RWPE1 (cell line): ENCODE measurements at regions not wholly inside any gene's neighbourhood (a gene's known extent, or its start where the extent isn't known, plus 50 kb on each side); places are given as distances from the start of the nearest gene placed in this dataset.
A peak's percentile ranks its signal among the peaks of the same experiment; 100 is the strongest.

Source experiments
- CTCF ChIA-PET: fragments of 350-600 bp; sonication (Branson Sonifier 250); formaldehyde crosslinking; extraction: SDS; loops from one replicate; lab custom pipeline; 2021; lab: Yijun Ruan, JAX
- POLR2A ChIA-PET: fragments of 400-600 bp; formaldehyde crosslinking; extraction: SDS; loops from one replicate; lab custom pipeline; 2020; ENCODE audit warnings: antibody characterized with exemption; ENCODE audit not compliant: low non-redundant PET; lab: Yijun Ruan, JAX
- DNase-seq: peaks from one replicate; pipeline ENCODE4 v3.0.0; 2012; ENCODE audit warnings: low spot score
- H3K27ac ChIP-seq: fragments of 450-650 bp; 2 replicates; pipeline ENCODE4 v1.5.1; 2017
- TF ChIP-seq, protein P1 (sequence below): fragments of 450-650 bp; conservative IDR thresholded peaks from 2 replicates; pipeline ENCODE4 v1.5.1; 2017; ENCODE audit warnings: low read depth, mild to moderate bottlenecking

GRCh38 chr7:121486590-121486989, 90.5 kb upstream of the FAM3C start:
- TF ChIP-seq, protein P1, sequence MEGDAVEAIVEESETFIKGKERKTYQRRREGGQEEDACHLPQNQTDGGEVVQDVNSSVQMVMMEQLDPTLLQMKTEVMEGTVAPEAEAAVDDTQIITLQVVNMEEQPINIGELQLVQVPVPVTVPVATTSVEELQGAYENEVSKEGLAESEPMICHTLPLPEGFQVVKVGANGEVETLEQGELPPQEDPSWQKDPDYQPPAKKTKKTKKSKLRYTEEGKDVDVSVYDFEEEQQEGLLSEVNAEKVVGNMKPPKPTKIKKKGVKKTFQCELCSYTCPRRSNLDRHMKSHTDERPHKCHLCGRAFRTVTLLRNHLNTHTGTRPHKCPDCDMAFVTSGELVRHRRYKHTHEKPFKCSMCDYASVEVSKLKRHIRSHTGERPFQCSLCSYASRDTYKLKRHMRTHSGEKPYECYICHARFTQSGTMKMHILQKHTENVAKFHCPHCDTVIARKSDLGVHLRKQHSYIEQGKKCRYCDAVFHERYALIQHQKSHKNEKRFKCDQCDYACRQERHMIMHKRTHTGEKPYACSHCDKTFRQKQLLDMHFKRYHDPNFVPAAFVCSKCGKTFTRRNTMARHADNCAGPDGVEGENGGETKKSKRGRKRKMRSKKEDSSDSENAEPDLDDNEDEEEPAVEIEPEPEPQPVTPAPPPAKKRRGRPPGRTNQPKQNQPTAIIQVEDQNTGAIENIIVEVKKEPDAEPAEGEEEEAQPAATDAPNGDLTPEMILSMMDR: no peak
- POLR2A ChIA-PET: interaction anchor here (0.5 kb wide), 1 partner anchor 352 kb away, joined by 3 read pairs; no protein-coding TSS in a partner anchor

DNA sequence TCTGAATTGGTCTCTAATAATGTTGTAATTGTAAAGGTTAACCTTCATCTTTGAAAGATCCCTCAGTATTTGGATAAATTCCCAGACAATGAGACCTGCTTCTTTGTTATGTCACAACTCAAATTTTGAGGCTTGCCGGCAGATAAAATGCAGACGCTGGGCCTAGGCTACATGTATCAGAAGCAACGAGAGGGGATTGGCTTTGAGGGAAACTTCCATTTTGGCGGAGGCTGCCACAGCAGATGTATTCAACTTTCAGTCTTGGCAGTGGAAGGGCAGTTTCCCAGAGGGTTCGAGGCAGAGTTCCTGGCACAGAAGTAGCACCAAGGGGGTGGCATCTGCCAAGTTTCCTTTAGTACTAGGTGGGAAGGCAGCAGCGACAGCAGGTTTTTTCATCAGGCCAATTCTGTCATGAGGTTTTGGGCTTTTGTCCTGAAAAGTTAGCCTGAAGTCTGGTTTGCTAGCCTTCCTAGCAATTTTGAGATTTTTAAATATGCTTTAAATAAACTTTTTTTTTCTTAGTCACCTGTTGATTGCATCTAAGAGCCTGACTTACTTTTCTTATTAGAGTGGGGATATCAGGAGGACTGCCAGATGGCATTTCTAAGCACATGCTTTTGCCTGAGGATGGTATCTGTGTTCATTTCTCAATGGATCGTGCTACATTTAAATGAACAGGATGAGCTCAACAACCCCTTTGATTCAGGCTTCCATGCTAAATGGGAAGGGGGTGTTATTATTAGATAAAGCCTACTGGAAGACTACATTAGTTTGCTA, 89.5 kb upstream of the FAM3C start:
- POLR2A ChIA-PET: interaction anchor here (0.5 kb wide), 1 partner anchor 351 kb away, joined by 3 read pairs; no protein-coding TSS in a partner anchor

More at GRCh38 chr7:121486590-121486989, 90.5 kb upstream of the FAM3C start:
- H3K27ac ChIP-seq: no peak overlapping the region
- CTCF ChIA-PET: no interaction called here
- DNase-seq: no peak

DNA sequence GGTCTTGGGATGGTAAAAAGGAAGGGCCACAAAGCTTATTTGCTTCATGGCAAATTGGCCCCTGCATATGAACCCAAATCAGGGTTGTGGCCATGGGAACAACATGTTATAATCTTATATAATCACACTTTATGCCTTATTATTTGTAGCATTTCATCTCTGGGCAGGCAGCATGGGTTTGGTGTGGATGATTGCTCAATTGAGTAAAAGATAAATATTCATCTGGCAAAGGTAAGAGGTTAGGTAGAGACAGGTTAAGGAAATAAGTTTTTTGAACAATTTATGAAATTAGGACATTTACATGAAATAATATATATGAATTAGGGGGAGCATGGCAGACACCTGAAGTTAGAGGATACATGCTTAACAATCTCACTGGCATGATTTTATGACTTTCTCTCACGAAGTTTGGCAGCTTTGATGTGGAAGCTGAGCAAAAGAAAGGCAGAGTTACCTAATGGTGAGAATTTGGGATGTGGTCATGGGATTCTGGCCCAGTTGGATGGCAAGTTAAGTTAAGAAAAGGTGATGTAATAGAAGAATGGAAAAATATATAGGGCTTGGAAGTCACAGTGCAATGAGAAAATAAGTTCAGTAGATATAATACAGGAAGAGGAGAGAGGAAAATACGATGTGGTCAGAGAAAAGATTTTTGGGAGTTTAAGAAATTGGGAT, 88.1 kb upstream of the FAM3C start:
- ChIA-PET POLR2A (no interaction called here), CTCF (interaction anchor here (0.9 kb wide), 1 partner anchor 16 kb away, joined by 3 read pairs; no protein-coding TSS in a partner anchor)
- no peak overlapping the region for H3K27ac ChIP-seq
- TF ChIP-seq, protein P1: no peak
- no peak for DNase-seq

More for the DNA sequence above, 89.5 kb upstream of the FAM3C start:
- CTCF ChIA-PET: no interaction called here
- no peak for DNase-seq
- TF ChIP-seq, protein P1: no peak
- peak overlapping the region; percentile 46 for H3K27ac ChIP-seq

DNA sequence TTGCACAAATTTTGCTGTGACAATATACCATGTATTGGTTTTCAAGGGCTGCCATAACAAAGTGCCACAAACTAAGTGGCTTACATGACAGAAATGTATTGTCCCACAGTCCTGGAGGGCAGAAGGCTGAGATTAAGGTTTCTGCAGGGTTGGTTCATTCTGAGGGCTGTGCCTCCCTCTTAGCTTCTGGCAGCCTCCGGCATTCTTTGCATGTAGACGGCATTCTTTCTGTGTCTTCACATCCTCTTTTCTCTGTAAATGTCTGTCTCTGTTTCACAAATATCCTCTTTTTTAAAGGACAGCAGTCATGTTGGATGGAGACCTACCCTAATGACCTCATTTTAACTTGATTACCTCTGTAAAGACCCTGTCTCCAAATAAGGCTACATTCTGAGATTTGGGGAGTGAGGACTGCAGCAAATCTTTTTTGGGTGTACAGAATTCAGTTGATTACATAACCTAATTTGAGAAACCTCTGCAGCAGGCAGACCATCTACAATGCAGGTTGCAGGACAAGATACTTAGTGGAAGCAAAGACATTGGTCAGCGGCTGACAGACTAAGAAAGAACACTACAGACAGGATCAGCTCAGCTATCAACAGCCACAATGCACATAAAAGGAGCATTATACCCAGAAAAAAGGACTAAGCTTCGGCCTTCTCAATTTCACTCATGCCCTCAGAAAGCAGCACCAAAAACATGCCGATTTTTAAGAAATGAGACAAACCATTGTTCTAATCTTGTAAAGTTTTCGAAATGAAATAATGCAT, 84.6 kb upstream of the FAM3C start:
- ChIA-PET POLR2A (no interaction called here), CTCF (interaction anchor here (0.6 kb wide), 2 partner anchors 36 to 376 kb away, joined by 3 read pairs; no protein-coding TSS in a partner anchor)
- H3K27ac ChIP-seq: no peak overlapping the region
- no peak for DNase-seq
- TF ChIP-seq, protein P1: no peak

DNA sequence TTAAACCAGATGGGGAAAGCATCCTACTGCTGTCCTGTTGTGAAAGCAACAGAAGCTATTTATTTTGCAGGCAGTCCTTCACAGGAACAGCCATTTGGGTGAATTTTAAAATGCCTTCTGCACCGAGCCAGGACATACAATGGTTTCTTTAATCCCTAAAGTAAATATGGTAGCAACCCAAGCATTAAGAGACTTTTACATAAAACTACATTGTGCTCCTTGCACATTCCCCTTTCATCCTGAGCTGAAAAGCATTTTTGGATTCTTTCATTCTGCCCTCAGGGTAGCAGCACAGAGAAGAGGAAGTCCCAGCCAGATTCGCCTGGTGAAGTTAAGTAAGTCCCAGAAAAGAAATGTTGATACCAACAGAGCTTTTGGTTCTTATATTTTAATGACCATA, 84.0 kb upstream of the FAM3C start:
- H3K27ac ChIP-seq: no peak overlapping the region
- POLR2A ChIA-PET: no interaction called here

More for the DNA sequence above, 84.0 kb upstream of the FAM3C start:
- TF ChIP-seq, protein P1: no peak
- no peak for DNase-seq
- CTCF ChIA-PET: interaction anchor here (0.6 kb wide), 1 partner anchor 377 kb away, joined by 3 read pairs; no protein-coding TSS in a partner anchor
